GM18505 (cell line): ENCODE measurements at regions not wholly inside any gene's neighbourhood (a gene's known extent, or its start where the extent isn't known, plus 50 kb on each side); places are given as distances from the start of the nearest gene placed in this dataset.

Source experiments
- ATAC-seq: cut with Tn5 transposase; IDR thresholded peaks from one replicate; pipeline ENCODE4 v1.9.1; 2021; ENCODE audit not compliant: unreplicated experiment
- POLR2A ChIP-seq: IDR thresholded peaks from 4 replicates; pipeline ENCODE4 v1.6.1; 2011; ENCODE audit warnings: borderline replicate concordance; ENCODE audit not compliant: insufficient read depth, insufficient read length; ENCODE audit errors: extremely low read depth

DNA sequence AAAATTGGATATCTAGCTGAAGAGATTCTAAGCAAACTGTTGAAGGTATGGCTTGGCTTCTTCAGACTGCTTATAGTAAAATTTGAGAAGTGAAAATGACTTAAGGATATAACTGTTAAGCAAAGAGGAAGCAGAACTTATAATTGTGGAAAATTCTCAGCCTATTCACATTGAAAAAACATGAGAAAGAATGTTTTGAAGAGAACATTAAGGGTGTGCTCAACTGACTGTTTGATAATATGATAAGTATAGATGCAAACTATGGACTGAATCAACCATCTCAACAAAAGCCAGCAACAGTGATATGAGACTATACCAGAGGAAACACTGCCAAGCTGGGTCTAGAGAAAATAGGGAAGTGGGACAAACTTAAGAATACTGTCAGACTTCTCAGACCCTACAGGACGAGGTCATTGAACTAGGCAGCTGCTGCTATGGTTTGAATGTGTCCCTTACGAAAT is 133.1 kb upstream of the PPP1R3A start:
- TF ChIP-seq POLR2A, result no peak
- peak; percentile 96 for ATAC-seq

DNA sequence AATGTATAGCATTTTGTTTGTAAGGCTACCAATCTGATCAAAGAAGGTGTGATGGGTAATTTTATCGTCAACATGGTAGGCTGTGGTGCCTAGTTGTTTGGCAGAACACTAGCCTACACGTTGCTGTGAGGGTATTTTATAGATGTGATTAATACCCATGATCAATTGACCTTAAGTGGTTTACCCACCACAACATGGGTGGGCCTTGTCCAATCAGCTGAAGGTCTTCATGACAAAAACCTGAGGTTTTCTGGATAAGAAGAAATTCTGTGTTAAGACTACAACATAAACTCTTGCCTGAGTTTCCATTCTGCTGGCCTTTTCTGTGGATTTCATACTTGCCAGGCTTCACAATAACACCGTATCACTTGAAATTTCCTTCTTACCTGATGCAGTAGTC is 131.8 kb upstream of the PPP1R3A start:
- ATAC-seq, result no peak
- no peak for TF ChIP-seq POLR2A

DNA sequence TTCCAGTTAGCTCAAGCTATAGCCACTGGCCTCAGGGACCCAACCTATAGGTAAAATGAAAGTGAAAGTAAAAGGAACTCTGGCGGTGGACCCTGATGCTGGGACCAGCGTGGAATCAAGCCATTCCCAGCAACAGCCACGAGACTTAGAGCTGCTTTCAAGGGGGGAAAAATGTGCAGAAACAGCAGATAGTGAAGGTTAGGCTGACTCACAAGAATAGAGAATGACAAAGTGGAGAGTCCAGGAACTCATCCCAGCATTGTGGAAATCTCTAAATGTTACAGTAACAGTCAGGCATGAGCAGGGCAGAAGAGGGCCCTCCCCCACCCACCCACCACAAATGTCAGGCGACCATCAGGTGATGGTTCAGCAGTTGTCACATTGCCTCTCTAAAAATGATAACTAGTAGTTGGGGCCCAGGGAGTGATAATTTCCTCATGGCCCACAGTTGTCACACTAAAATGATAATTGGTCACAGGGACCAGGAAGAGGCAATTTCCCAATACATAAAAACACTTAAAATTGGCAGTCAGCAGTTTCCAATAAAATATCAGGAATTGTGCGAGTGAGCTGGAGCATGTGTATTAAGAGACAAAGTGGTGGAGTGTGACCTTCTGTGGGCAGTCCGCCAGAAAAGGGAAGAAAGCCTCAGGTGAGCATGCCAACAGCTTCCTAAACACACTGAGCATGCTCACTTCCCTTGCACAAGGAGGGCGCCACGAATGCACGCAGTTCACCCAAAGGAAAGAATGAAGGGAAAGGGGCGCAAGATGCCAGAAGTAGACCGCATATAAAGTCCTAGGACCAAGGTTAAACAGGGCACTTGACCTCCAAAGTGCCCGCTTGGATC is 129.8 kb upstream of the PPP1R3A start:
- no peak for TF ChIP-seq POLR2A
- no peak for ATAC-seq

DNA sequence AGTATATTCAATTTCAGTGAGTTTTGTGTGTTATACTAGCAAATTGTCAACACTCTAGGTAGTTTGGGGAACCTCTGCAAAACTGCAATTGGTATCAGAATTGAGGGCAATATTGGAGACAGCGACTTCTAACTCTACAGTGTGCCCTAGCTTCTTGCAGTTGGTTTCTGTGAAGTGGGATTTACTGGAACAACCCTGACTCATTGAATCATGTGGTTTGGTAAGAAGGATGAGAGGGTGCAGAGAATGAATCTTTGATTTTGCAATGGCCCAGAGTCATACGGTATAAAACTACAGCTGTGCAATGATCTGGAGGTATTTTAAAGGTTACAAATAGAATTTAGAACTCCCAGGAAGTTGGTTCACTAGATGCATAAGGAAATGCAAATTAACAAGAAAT is 129.1 kb upstream of the PPP1R3A start:
- no peak for ATAC-seq

DNA sequence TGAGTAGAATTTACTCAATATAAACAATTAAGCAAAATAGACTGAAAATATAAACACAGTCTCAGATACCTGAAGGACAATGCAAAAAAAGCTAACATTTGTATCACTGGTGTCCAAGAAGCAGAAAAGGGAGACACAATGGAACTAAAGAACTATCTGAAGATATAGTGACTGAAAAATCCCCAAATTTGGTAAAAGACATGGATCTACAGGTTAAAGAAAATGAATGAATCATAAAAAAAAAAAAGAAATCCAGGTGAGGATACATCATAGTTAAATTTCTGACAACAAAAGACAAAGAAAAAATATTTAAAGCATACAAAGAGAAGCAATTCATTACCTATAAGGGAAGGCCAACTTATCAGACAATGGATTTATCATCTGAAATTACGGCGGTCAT is 114.7 kb upstream of the PPP1R3A start:
- TF ChIP-seq POLR2A, result no peak
- ATAC-seq, result no peak

More for the DNA sequence above, 129.1 kb upstream of the PPP1R3A start:
- no peak for TF ChIP-seq POLR2A

DNA sequence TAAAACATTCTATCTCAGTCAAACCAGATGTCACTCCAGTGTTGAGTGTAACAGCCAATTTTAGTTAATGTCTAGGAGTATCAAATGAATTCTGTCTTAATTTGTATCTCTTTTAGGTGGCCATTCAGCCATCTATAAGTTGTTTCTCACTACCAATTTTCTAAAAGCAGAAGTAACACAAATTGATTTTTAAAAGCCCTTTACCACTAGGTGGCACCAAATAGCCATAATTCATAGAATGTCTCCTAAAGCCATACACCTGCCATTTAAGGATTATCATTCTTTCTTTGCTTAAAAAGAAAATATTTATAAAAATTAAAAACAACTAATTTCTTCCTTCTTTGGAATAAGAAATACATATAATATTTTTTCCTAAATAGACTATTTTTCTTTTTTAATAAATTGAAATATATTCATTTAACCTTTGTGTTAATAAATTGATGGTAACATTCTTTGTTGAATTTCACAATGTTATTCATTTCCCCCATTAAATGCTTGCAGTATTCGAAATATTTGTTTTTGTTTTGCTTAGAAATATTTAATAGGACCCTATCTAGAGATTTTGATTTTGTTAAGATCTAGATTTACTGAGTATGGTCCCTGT is 107.8 kb upstream of the PPP1R3A start:
- no peak for TF ChIP-seq POLR2A
- peak; percentile 66 for ATAC-seq

DNA sequence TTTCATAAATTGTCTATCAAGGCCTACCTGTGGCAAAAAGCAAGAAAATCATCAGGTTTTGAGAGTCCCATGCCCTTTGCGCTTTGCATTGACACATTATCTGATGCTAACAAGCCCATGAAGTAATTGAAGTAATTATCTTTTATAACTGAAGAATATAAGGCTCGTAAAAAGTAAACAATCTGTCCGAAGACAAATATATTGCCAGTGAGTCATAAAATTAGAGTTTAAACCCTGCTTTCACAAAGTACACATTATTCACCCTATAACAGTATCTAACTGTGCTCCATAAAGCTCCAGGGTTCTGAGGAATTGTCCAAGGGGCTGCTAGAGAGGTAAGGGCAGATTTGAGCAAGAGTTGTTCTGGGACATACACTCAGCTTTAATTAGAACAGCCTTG is 102.3 kb upstream of the PPP1R3A start:
- ATAC-seq, result no peak
- no peak for TF ChIP-seq POLR2A

DNA sequence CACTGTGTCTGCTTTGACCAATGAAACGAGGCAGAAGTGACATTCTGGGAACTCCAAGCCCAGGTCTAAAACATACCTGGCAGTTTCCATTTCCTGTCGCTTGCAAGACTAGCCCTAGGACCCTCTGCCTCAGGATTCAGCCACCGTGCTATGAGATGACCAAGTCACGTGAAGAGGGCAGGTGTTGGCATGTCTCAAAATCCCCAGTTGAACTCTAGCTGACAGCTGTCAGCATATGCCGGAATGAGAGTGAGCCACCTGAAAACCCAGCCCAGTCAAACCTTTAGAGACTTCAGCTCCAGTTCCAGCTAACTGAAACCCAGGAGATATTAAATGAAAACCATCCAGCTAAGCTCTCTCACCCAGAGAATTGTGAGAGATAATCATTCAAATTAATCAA is 89.9 kb upstream of the PPP1R3A start:
- no peak for ATAC-seq
- TF ChIP-seq POLR2A, result no peak

DNA sequence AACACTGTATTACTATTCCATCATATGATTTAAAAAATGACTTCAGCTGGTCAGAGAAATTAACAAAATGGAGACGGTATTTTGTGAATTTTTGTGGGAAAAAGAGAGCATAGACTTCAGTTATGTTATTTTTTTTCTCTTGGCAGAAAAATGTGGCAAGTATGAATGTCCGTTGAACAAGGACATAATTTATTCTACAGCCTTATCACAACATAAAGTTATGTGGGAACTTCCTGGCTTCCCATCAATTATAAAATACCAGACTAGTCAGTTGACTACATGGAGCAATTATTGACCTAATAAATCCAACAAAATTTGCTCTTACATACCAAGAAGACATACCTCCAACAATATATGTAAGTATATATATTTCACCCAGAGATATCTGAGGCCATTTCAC is 88.6 kb upstream of the PPP1R3A start:
- TF ChIP-seq POLR2A, result no peak

DNA sequence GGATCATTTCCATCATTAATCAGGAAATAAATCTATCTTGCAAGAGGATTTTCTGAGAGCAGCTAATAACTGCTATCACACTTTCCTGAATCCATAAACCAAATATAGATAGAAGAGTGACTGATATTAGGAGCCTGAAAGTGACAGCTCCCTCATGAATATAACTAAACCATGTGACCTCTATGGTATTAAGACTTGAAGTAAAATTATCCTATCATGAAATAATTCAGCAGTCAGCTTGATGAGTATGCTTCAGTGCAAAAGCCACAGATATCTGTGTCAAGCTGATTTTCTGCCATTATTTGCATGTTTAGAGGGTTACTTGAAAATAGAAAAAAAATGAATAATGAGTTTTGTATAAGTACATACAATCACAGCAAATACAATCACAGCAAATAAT is 80.1 kb upstream of the PPP1R3A start:
- no peak for ATAC-seq
- TF ChIP-seq POLR2A, result no peak

More for the DNA sequence above, 88.6 kb upstream of the PPP1R3A start:
- no peak for ATAC-seq

DNA sequence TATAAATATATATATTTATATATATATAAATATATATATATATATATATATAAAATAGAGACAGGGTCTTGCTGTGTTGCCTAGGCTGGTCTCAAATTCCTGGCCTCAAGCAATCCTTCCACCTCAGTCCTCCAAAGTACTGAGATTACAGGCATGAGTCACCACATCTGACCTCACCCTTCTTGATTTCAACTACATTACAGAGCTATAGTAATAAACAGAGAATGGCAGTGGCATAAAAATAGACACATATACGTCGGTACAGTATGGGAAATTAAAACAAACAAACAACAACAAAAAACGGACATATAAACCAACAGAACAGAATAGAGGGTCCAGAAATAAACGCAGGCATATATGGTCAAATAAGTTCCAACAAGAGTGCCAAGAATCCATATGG is 77.6 kb upstream of the PPP1R3A start:
- no peak for TF ChIP-seq POLR2A
- no peak for ATAC-seq

DNA sequence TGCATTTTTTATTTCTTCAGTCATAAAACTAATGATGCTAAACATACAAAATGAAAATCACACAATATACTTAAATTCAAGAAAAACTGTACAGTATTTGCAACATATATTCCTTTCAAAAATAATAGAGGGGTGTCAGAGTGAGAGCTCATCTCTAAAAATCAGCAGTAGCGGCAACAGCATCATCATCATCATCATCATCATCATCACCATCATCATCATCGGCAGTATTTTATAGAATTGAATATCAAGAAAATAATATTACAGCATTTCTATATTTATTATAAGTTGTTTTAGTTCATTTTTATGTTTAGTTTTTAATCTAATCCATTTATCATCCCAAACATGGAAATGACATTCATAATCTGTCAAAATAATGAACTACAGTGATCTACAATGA is 67.4 kb upstream of the PPP1R3A start:
- TF ChIP-seq POLR2A, result no peak
- no peak for ATAC-seq

DNA sequence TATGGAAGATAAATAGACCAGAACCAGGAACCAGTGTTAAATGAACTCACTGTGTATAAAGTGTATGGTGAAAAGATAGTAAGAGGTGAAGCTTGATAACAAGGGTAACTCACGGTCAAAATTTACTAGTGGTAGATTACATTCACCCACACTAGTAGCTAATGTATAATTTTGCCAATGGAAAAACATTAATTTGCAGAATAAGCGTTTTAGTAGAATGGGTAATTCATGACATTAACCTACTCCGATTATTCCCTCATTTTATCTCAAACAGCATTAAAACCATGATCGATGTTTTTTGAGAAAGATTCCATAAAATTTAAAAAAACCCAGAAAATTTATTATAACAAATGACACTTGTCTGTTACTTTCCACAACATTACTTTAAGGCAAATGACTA is 57.7 kb upstream of the PPP1R3A start:
- no peak for TF ChIP-seq POLR2A
- no peak for ATAC-seq

DNA sequence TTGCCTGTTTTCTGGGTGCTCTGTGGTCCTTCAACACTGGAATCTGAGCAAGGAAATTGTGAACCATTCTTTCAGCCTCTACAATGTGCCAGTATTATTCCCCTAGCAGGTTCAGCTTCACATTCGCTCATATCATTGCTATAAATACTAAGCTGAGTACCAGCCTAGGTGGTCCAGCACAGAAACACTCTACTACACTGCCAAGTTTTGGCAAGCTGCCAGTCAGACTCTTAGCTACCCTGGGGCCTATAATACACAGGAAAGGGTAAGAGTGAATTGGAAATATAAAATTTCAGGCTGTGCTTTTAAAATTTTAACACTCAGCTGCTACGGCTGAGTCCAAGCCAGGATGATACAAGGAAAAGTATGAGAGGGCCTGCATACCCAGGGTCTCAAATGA is 49.9 kb upstream of the PPP1R3A start:
- no peak for ATAC-seq

More for the DNA sequence above, 49.9 kb upstream of the PPP1R3A start:
- TF ChIP-seq POLR2A, result no peak
